Spleen (tissue), 7 donors: ENCODE measurements at regions not wholly inside any gene's neighbourhood (a gene's known extent, or its start where the extent isn't known, plus 50 kb on each side); places are given as distances from the start of the nearest gene placed in this dataset.

Experiments used
- CTCF ChIP-seq, 11 experiments: fragments of 200-600 bp in 7 of 11; fragments of 450-650 bp in 4 of 11; sonication (generic) in 4 of 11; IDR thresholded peaks in 8 of 11; conservative IDR thresholded peaks in 3 of 11; 1 replicate in 7 of 11; 2 replicates in 4 of 11; pipeline versions ENCODE4 v1.4.0 to v1.8.0; 2016 to 2021; ENCODE audit warnings: antibody characterized with exemption in 11 of 11, inconsistent platforms in 4 of 11, mild to moderate bottlenecking in 1 of 11
- POLR2A ChIP-seq, 3 donors: fragments of 450-650 bp; IDR thresholded peaks; one replicate each; pipeline ENCODE4 v1.5.1; 2017; ENCODE audit warnings: antibody characterized with exemption in 3 of 3, mild to moderate bottlenecking in 1 of 3
- donor health status: DM: no; HTN: no; CAD: no; lungs with moderate emphysema.
- donor health status: DM: no; HTN: no; CAD: no.
- donor health status: DM: no; HTN: no; CAD: no.

GRCh38 chr14:97349946-97350345 is 552.8 kb downstream of the VRK1 start:
- TF ChIP-seq CTCF (IDR thresholded peaks at IDR 0.05 in 8 of 11, conservative IDR thresholded peaks at IDR 0.05 in 3 of 11) (no peak), POLR2A (IDR thresholded peaks at IDR 0.05) (no peak)
